Skeletal muscle satellite cell (primary cell): ENCODE measurements at regions not wholly inside any gene's neighbourhood (a gene's known extent, or its start where the extent isn't known, plus 50 kb on each side); places are given as distances from the start of the nearest gene placed in this dataset.

ENCODE experiments used
- H3K27me3 ChIP-seq: 2 replicates; pipeline ENCODE4 v1.7.0; 2013; ENCODE audit warnings: low read length; ENCODE audit not compliant: control insufficient read depth, insufficient read depth
- H3K36me3 ChIP-seq: 2 replicates; pipeline ENCODE4 v1.7.0; 2013; ENCODE audit warnings: mild to moderate bottlenecking, control low read depth, low read length; ENCODE audit not compliant: insufficient read depth
- H3K4me1 ChIP-seq: 2 replicates; pipeline ENCODE4 v1.7.0; 2013; ENCODE audit warnings: low read length; ENCODE audit not compliant: control insufficient read depth, insufficient read depth
- H3K4me2 ChIP-seq: 2 replicates; pipeline ENCODE4 v1.7.0; 2013; ENCODE audit warnings: mild to moderate bottlenecking, low read length
- H3K4me3 ChIP-seq: 2 replicates; pipeline ENCODE4 v1.7.0; 2013; ENCODE audit warnings: low read length
- H3K9ac ChIP-seq: 2 replicates; pipeline ENCODE4 v1.7.0; 2013; ENCODE audit warnings: mild to moderate bottlenecking, low read depth, low read length, moderate library complexity
- H3K9me3 ChIP-seq: replicated peaks from 2 replicates; pipeline ENCODE4 v1.7.0; 2013; ENCODE audit warnings: mild to moderate bottlenecking, control low read depth, low read length

- Histone ChIP-seq H3K4me2 (no peak overlapping the region), H3K9me3 (no peaks in the 10 kb centered on the region), H3K4me3 (no peak overlapping the region), H3K4me1 (no peaks in the 10 kb centered on the region), H3K27me3 (no peaks in the 10 kb centered on the region), H3K9ac (no peak overlapping the region), H3K36me3 (no peaks in the 10 kb centered on the region)
Measured at GRCh38 chr3:152185891-152186630, 82.7 kb upstream of the MBNL1 start.

GRCh38 chr3:152190636-152191183, 78.0 kb upstream of the MBNL1 start:
- H3K4me2 ChIP-seq = no peak overlapping the region
- H3K27me3 ChIP-seq = no peaks in the 10 kb centered on the region
- no peaks in the 10 kb centered on the region for H3K9me3 ChIP-seq
- no peak overlapping the region for H3K9ac ChIP-seq
- H3K4me1 ChIP-seq = no peaks in the 10 kb centered on the region
- H3K4me3 ChIP-seq = no peak overlapping the region
- no peaks in the 10 kb centered on the region for H3K36me3 ChIP-seq

- Histone ChIP-seq H3K36me3 (no peaks in the 10 kb centered on the region), H3K4me3 (no peak overlapping the region), H3K4me2 (no peak overlapping the region), H3K9ac (no peak overlapping the region), H3K4me1 (no peaks in the 10 kb centered on the region), H3K9me3 (no peaks in the 10 kb centered on the region), H3K27me3 (no peaks in the 10 kb centered on the region)
Measured at GRCh38 chr3:152192050-152192449, 76.7 kb upstream of the MBNL1 start.

GRCh38 chr3:152192936-152193672, 75.6 kb upstream of the MBNL1 start:
- Histone ChIP-seq H3K9me3 (no peaks in the 10 kb centered on the region), H3K4me3 (no peak overlapping the region), H3K9ac (no peak overlapping the region), H3K27me3 (no peaks in the 10 kb centered on the region), H3K4me2 (no peak overlapping the region), H3K36me3 (no peaks in the 10 kb centered on the region), H3K4me1 (no peaks in the 10 kb centered on the region)

GRCh38 chr3:152193673-152194267, 75.0 kb upstream of the MBNL1 start:
- Histone ChIP-seq H3K4me1 (no peaks in the 10 kb centered on the region), H3K9me3 (no peaks in the 10 kb centered on the region), H3K4me3 (no peak overlapping the region), H3K36me3 (no peaks in the 10 kb centered on the region), H3K27me3 (no peaks in the 10 kb centered on the region), H3K4me2 (no peak overlapping the region), H3K9ac (no peak overlapping the region)

GRCh38 chr3:152195206-152195605, 73.5 kb upstream of the MBNL1 start:
- Histone ChIP-seq H3K9ac (no peak overlapping the region), H3K36me3 (no peaks in the 10 kb centered on the region), H3K27me3 (no peaks in the 10 kb centered on the region), H3K4me2 (no peak overlapping the region), H3K4me1 (no peaks in the 10 kb centered on the region), H3K4me3 (no peak overlapping the region), H3K9me3 (no peaks in the 10 kb centered on the region)

GRCh38 chr3:152196782-152197181, 71.9 kb upstream of the MBNL1 start:
- no peak overlapping the region for H3K9ac ChIP-seq
- no peaks in the 10 kb centered on the region for H3K36me3 ChIP-seq
- no peaks in the 10 kb centered on the region for H3K9me3 ChIP-seq
- no peak overlapping the region for H3K4me2 ChIP-seq
- H3K4me3 ChIP-seq = no peak overlapping the region
- no peaks in the 10 kb centered on the region for H3K4me1 ChIP-seq
- no peaks in the 10 kb centered on the region for H3K27me3 ChIP-seq

- no peak overlapping the region for H3K9ac ChIP-seq
- H3K4me1 ChIP-seq = no peaks in the 10 kb centered on the region
- H3K27me3 ChIP-seq = no peaks in the 10 kb centered on the region
- H3K9me3 ChIP-seq = no peaks in the 10 kb centered on the region
- H3K36me3 ChIP-seq = no peaks in the 10 kb centered on the region
- no peak overlapping the region for H3K4me2 ChIP-seq
- H3K4me3 ChIP-seq = no peak overlapping the region
Measured at GRCh38 chr3:152197451-152197850, 71.3 kb upstream of the MBNL1 start.

GRCh38 chr3:152197937-152198336, 70.8 kb upstream of the MBNL1 start:
- H3K9ac ChIP-seq = no peak overlapping the region
- no peaks in the 10 kb centered on the region for H3K27me3 ChIP-seq
- H3K9me3 ChIP-seq = no peaks in the 10 kb centered on the region
- H3K36me3 ChIP-seq = no peaks in the 10 kb centered on the region
- no peak overlapping the region for H3K4me3 ChIP-seq
- H3K4me1 ChIP-seq = no peaks in the 10 kb centered on the region
- no peak overlapping the region for H3K4me2 ChIP-seq

- no peak overlapping the region for H3K4me3 ChIP-seq
- no peak overlapping the region for H3K4me2 ChIP-seq
- no peak overlapping the region for H3K9ac ChIP-seq
- H3K4me1 ChIP-seq = no peaks in the 10 kb centered on the region
- H3K9me3 ChIP-seq = no peaks in the 10 kb centered on the region
- no peaks in the 10 kb centered on the region for H3K36me3 ChIP-seq
- H3K27me3 ChIP-seq = no peaks in the 10 kb centered on the region
Measured at GRCh38 chr3:152198665-152199064, 70.1 kb upstream of the MBNL1 start.

- Histone ChIP-seq H3K9me3 (no peaks in the 10 kb centered on the region), H3K4me3 (no peak overlapping the region), H3K36me3 (no peaks in the 10 kb centered on the region)
Measured at GRCh38 chr3:152199102-152199840, 69.5 kb upstream of the MBNL1 start.

More at GRCh38 chr3:152199102-152199840, 69.5 kb upstream of the MBNL1 start:
- Histone ChIP-seq H3K4me2 (no peak overlapping the region), H3K9ac (no peak overlapping the region), H3K4me1 (no peaks in the 10 kb centered on the region), H3K27me3 (no peaks in the 10 kb centered on the region)
